Effector memory CD4-positive, alpha-beta T cell (primary cell): ENCODE measurements at regions not wholly inside any gene's neighbourhood (a gene's known extent, or its start where the extent isn't known, plus 50 kb on each side); places are given as distances from the start of the nearest gene placed in this dataset.

Experiments
- DNase-seq, 3 donors: peaks; one replicate each; pipeline ENCODE4 v3.0.0-alpha.2; 2020
- H3K27ac ChIP-seq: 2 replicates; pipeline ENCODE4 v1.7.0; 2013; ENCODE audit warnings: mild to moderate bottlenecking, low read length, moderate library complexity; ENCODE audit not compliant: insufficient read depth, poor library complexity, severe bottlenecking
- H3K27me3 ChIP-seq: replicated peaks from 2 replicates; pipeline ENCODE4 v1.7.0; 2013; ENCODE audit warnings: mild to moderate bottlenecking, low read length; ENCODE audit not compliant: insufficient read depth, control insufficient read depth, poor library complexity, severe bottlenecking
- H3K36me3 ChIP-seq: 2 replicates; pipeline ENCODE4 v1.7.0; 2013; ENCODE audit warnings: mild to moderate bottlenecking, low read length, moderate library complexity; ENCODE audit not compliant: control insufficient read depth, insufficient read depth
- H3K4me1 ChIP-seq: 2 replicates; pipeline ENCODE4 v1.7.0; 2013; ENCODE audit warnings: low read length, mild to moderate bottlenecking; ENCODE audit not compliant: control insufficient read depth, insufficient read depth, poor library complexity, severe bottlenecking
- H3K4me3 ChIP-seq: 2 replicates; pipeline ENCODE4 v1.7.0; 2013; ENCODE audit warnings: low read length, low read depth, mild to moderate bottlenecking; ENCODE audit not compliant: insufficient read depth, poor library complexity, severe bottlenecking
- H3K9me3 ChIP-seq: 2 replicates; pipeline ENCODE4 v1.7.0; 2013; ENCODE audit warnings: mild to moderate bottlenecking, low read length, moderate library complexity; ENCODE audit not compliant: control insufficient read depth

GRCh38 chr15:62500325-62500724, 335.2 kb upstream of the C2CD4B start:
- no peaks in the 10 kb centered on the region for H3K36me3 ChIP-seq
- no peak overlapping the region for H3K27ac ChIP-seq
- no peaks in the 10 kb centered on the region for H3K4me1 ChIP-seq
- no peaks in the 10 kb centered on the region for H3K27me3 ChIP-seq
- no peaks in the 10 kb centered on the region for H3K9me3 ChIP-seq
- no peak for DNase-seq
- H3K4me3 ChIP-seq, result no peak overlapping the region

GRCh38 chr15:62502451-62502850, 337.4 kb upstream of the C2CD4B start:
- Histone ChIP-seq H3K4me3 (no peak overlapping the region), H3K4me1 (no peaks in the 10 kb centered on the region), H3K36me3 (no peaks in the 10 kb centered on the region), H3K27me3 (no peaks in the 10 kb centered on the region), H3K27ac (no peak overlapping the region), H3K9me3 (no peaks in the 10 kb centered on the region)
- DNase-seq, result no peak

GRCh38 chr15:62503451-62503850, 338.4 kb upstream of the C2CD4B start:
- Histone ChIP-seq H3K27ac (no peak overlapping the region), H3K36me3 (no peaks in the 10 kb centered on the region), H3K27me3 (no peaks in the 10 kb centered on the region), H3K4me1 (no peaks in the 10 kb centered on the region), H3K9me3 (no peaks in the 10 kb centered on the region), H3K4me3 (no peak overlapping the region)
- DNase-seq, result no peak

DNA sequence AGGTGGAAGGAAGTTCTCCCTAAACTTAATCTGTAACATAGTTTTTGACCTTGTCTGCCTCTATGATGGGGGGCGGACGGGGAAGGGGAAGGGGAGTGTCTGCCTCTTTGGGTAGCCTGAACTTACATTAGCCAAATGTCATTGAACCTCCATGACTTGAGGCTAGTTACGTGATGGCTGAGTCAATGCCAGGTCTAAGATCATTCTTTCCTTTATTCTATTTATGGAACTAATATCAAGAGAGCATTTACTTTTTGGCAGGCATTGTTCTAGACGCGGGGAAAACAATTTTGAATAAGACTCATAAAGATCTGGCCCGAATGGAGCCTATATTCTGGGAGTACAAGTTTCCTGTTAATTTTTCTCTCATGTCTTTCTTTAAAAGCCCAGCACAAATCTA, 340.7 kb upstream of the C2CD4B start:
- no peak overlapping the region for H3K4me3 ChIP-seq
- H3K27ac ChIP-seq, result no peak overlapping the region
- H3K4me1 ChIP-seq, result no peaks in the 10 kb centered on the region
- H3K27me3 ChIP-seq, result no peaks in the 10 kb centered on the region
- no peaks in the 10 kb centered on the region for H3K9me3 ChIP-seq
- no peaks in the 10 kb centered on the region for H3K36me3 ChIP-seq
- no peak for DNase-seq

DNA sequence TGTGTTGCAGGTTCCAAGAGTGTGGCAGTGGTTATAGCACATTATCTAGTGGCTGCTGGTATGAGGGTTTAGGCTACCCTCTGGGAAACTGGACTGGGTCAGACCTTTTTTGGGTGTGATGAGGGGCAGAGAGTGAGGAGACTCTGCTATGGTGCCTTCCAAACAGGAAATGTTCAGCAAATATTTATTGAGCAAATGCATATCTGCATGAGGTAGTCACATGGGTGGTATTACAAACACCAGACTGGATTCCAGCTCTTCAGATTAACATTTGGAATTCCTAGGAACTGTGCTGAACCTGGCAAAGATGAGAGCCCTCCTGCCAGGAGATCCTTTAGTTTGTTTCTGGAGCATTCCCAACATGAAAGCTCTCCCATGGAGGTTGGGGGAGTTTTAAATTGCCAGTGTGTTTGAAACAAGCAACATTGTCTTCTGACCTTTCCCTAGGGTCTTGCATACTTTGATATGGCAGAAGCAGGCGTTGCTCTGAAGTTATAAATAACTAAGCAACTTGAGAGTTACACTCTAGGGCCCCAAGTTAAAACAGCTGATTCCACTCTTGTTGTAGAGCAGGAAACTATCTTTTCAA, 341.2 kb upstream of the C2CD4B start:
- no peaks in the 10 kb centered on the region for H3K4me1 ChIP-seq
- H3K36me3 ChIP-seq, result no peaks in the 10 kb centered on the region
- DNase-seq, result no peak
- no peaks in the 10 kb centered on the region for H3K27me3 ChIP-seq
- H3K4me3 ChIP-seq, result no peak overlapping the region
- no peak overlapping the region for H3K27ac ChIP-seq
- no peaks in the 10 kb centered on the region for H3K9me3 ChIP-seq

DNA sequence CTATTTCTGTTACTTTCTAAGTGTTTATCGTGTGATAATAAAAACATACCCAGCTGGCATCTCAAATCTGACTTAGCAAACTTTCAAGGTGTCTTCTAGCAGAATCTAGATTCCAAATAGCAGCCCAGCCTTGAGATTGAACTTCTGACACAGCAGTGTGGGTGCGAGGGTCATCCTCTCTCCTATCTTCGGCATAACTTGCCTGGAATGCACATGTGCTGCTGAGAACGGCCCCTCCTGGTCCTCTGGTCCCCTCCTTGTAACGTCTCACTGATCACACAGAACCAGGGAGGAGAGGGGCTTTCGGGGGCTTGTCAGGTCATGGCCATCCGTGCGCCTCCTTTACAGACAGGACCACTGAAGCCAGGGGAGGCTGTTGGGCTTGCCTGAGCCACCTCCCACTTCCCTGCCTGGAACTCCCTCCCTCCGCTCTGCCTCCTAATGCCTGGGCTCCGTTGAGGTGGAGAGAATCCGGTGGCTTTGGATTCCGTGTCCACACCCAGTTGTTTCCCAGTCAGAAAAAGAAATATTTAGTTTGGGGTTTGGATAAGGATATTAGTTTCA, 344.4 kb upstream of the C2CD4B start:
- no peaks in the 10 kb centered on the region for H3K9me3 ChIP-seq
- no peak overlapping the region for H3K27ac ChIP-seq
- no peak for DNase-seq
- H3K36me3 ChIP-seq, result no peaks in the 10 kb centered on the region
- no peaks in the 10 kb centered on the region for H3K4me1 ChIP-seq
- H3K4me3 ChIP-seq, result no peak overlapping the region
- H3K27me3 ChIP-seq, result peaks cover 2% of the 10 kb centered on the region

GRCh38 chr15:62510791-62511190, 345.7 kb upstream of the C2CD4B start:
- Histone ChIP-seq H3K9me3 (no peaks in the 10 kb centered on the region), H3K4me1 (no peaks in the 10 kb centered on the region), H3K27me3 (peaks cover 2% of the 10 kb centered on the region), H3K36me3 (no peaks in the 10 kb centered on the region), H3K27ac (no peak overlapping the region), H3K4me3 (no peak overlapping the region)
- DNase-seq, result no peak

- Histone ChIP-seq H3K27me3 (peaks cover 2% of the 10 kb centered on the region), H3K4me1 (no peaks in the 10 kb centered on the region), H3K4me3 (no peak overlapping the region), H3K36me3 (no peaks in the 10 kb centered on the region), H3K9me3 (no peaks in the 10 kb centered on the region), H3K27ac (no peak overlapping the region)
- no peak for DNase-seq
Measured at GRCh38 chr15:62512904-62513303, 347.8 kb upstream of the C2CD4B start.

DNA sequence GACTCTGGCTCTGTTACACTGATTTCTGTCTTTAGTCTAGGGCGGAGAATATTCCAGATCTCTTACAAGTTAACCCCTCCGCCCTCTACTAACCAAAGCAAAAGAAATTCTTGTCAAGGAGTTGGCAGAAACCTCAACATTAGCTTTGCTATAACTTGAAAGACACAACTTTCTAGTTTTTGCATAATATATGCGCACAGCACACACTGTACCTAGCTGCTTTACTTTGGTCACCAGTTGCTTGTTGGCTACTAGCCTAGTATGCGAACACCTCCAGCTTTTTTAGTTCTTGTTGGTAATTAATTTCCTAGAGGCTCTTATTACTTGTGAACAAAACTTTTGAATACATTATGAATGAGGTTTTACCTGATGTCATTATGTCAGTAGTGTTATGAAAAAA, 348.8 kb upstream of the C2CD4B start:
- Histone ChIP-seq H3K4me1 (no peaks in the 10 kb centered on the region), H3K27me3 (peaks cover 2% of the 10 kb centered on the region), H3K27ac (no peak overlapping the region), H3K4me3 (no peak overlapping the region), H3K9me3 (no peaks in the 10 kb centered on the region), H3K36me3 (no peaks in the 10 kb centered on the region)
- no peak for DNase-seq

DNA sequence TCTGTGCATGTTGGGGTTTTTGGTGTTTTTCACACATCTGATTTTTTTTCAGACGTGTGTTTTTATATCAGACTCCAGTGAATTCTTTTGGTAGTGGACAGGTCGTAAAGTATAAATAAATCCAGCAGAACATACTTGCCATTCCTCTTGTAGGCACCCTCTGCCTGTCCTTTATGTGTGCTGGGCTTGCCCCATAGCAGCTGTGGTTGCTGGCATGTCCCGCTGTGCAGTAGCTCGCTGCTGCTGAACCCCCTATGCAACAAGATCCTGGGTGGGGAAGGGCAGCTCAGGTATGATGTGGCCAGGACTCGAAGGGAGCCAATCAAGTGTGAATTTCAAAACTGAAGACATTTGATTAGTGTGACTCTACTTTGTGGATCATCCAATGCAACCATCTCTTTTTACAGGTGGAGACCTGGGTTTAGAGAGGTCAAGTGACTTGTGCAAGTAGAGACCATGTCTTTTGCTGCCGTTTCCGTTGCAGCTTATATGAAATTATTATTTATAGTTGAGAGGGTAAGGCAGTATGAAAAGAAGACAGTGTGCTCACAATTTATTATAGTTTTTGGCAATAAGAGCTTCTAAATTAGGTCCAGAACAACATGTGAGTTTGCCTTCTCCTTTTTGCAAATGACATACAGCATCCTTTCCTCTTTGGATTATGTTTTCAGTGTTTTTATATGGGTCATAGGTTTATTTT, 350.8 kb upstream of the C2CD4B start:
- Histone ChIP-seq H3K27ac (no peak overlapping the region), H3K9me3 (no peaks in the 10 kb centered on the region), H3K4me3 (no peak overlapping the region), H3K4me1 (no peaks in the 10 kb centered on the region), H3K27me3 (peaks cover 2% of the 10 kb centered on the region), H3K36me3 (no peaks in the 10 kb centered on the region)
- DNase-seq, result no peak
